GM12873 (cell line): ENCODE measurements at regions not wholly inside any gene's neighbourhood (a gene's known extent, or its start where the extent isn't known, plus 50 kb on each side); places are given as distances from the start of the nearest gene placed in this dataset.

Experiments
- TF ChIP-seq, protein P1 (sequence below): IDR thresholded peaks from 2 replicates; pipeline ENCODE4 v1.5.1; 2012; ENCODE audit warnings: low read depth, mild to moderate bottlenecking, moderate library complexity, low read length, control low read depth; ENCODE audit not compliant: insufficient read depth; ENCODE audit errors: missing control alignments

DNA sequence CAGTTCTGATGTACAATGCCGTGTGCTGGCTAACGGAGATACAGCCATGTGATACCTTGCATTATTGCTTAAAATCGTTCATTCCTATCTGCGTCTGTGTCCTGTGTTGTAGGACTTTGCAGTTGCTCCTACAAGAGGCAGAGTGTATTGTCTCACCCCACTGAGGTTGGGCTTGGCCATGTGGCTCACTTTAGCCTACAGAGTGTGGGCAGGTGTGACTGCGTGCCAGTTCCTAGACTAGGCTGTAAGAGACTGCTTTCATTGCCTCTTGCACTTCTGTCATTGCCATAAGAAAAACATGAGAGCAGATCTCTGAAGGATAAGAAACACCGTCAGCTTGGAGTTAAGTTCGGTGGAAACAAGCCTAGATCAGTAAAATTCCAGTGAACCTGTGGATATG is 197.7 kb upstream of the CRY1 start:
- TF ChIP-seq, protein P1, sequence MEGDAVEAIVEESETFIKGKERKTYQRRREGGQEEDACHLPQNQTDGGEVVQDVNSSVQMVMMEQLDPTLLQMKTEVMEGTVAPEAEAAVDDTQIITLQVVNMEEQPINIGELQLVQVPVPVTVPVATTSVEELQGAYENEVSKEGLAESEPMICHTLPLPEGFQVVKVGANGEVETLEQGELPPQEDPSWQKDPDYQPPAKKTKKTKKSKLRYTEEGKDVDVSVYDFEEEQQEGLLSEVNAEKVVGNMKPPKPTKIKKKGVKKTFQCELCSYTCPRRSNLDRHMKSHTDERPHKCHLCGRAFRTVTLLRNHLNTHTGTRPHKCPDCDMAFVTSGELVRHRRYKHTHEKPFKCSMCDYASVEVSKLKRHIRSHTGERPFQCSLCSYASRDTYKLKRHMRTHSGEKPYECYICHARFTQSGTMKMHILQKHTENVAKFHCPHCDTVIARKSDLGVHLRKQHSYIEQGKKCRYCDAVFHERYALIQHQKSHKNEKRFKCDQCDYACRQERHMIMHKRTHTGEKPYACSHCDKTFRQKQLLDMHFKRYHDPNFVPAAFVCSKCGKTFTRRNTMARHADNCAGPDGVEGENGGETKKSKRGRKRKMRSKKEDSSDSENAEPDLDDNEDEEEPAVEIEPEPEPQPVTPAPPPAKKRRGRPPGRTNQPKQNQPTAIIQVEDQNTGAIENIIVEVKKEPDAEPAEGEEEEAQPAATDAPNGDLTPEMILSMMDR: no peak

DNA sequence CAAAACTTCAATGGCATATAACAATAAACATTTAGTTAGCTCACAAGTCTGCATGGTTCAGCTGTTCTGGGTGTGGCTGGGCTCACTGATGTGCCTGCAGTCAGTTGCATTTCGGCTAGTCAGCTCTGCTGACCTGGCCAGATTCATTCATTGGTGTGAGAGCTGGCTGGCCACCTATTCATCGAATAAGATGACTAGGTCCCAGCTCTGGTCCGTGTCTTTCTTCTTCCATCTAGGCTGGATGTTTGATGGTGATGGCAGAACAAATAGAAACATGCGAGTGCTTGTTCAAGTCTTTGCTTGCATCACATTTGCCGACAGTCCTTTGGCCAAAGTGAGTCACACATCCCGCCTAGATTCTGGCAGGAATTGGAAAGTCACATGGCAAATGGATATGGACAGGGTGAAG is 203.3 kb upstream of the CRY1 start:
- TF ChIP-seq, protein P1: no peak

DNA sequence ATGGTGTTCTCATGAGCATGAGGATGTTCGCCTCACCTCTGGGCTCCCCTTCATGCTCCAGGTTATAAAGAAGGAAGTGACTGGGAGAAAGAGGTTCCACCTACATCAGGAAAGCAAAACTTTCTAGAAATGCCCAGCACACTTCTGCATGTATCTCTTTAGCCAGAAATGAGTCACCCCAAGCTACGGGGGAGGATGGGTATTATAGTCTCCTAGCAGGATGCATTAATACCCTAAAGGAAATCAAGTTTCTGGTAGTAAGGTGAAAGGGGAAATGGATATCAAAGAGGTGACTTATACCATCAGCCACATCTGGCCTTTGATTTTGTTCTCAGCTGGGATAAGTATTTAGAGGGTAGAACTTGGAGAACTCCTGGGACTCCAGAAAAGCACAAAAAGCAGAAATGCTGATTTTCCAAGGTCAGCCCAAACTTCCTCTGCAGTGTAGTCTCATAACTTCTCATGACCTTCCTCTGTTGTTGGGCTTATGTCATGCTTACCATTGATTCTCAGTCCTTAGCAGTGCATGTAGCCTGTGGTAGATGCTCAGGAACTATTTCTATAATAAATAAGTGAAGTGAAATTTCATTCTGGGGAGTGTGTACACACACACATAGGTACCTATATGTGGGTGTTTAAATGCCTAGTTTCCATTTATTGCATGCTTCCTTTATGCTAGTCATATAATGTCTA is 209.4 kb upstream of the CRY1 start:
- TF ChIP-seq, protein P1: no peak

DNA sequence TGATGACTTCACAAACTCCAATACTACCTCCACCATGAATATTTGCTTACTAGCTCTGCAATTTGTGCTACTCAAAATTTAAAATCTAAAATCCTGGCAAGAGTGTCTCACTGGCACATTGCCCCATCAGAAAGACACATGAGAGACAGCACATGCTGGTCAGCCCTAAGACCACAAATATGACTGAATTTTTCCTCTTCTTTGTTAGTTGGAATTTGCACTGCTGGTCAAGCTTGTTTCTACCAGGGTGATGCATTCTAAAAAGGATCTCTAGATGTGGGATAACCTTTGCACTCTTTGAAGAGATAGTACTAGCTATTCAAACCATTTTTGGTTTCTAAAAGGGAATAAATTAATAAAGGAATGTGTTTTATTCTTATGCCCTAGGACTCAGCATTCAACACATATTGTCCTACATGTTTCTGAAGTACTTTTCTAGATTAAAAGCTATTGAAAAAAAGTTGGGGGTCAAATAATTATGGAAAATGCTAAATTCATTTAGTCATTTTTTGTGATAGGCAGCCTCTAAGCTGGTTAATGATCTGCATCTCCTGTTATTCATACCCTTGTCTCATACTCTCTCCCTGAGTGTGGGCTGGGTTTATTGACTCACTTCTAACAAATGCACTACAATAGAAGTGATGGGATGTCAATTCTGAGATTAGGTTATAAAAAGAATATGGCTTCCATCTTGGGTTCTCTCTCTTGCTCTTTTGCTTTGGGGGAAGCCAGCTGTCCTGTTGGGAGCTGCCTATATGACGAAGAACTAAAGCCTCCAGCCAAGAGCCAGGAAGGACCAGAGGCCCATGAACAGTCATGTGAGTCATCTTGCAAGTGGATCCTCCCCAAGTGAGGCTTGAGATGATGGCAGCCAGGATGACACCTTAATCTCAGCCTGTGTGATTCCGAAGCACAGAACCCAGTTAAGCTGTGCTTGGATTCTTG is 211.5 kb upstream of the CRY1 start:
- TF ChIP-seq, protein P1: no peak

DNA sequence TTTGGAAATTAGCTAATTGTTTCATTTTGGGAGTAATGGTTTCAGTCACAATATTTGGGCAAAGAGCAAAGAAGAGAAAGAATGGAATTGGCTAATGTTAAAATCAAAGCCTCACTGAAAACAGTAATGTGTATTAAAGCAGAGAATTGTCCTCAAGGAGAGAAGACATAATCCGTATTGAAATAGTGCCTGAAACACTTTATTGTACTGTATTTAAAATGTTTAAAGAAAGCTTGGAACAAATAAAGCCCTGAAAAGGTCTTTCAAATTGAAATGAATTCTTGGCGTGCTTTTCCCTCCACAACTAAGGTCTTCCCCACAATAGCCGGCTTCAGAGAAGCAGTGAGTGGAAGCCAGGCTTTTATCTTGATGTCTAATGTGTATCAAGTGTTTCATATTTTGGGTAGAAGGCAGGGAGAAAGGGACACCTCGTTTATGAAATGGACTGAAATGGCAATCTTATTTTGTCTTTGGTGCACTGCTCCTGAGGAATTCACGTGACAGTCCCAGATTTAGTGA is 212.9 kb upstream of the CRY1 start:
- TF ChIP-seq, protein P1: no peak

DNA sequence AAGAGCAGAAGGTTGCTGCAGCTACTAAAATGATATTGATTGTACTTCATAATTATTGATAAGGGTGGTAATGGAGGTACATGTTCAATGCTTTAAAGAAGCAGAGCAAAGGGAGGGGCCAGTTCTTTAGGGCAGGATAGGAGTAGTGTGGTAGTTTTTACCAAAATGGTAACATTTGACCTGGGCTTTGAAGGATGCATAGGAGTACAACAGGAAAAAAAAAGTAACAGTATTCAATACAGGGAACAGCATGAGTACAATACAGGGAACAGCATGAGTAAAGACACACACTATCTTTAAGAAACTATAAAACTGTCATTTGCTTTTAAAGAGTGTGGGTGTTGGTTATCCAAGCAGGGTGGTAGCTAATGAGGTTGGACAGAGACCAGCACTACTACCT is 215.0 kb upstream of the CRY1 start:
- TF ChIP-seq, protein P1: no peak

DNA sequence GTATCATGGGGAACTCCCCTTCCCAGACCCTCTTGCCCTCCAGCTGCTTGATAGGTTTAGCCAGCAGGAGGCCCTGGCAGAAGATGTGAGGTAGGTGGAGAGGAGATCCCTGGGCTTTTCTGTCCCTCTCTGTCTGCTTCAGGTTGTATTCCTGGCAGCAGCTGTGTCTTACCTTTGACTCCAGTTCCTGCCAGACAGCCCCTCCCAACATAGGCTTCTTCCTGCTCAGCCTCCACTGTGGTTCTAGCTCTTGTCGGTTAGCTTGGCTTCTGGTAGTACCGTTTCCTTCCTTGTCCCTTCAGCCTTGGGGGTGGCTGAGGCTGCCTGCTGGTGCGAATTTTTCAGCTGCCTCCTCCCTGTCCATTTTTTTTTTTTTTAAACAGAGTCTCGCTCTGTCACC is 215.7 kb upstream of the CRY1 start:
- TF ChIP-seq, protein P1: no peak
